PC-3 (cell line): ENCODE measurements at regions not wholly inside any gene's neighbourhood (a gene's known extent, or its start where the extent isn't known, plus 50 kb on each side); places are given as distances from the start of the nearest gene placed in this dataset.

ENCODE experiments used
- EZH2 ChIP-seq: fragments of 300-600 bp; sonication (generic); IDR thresholded peaks from one replicate; pipeline ENCODE4 v1.6.1; 2017; ENCODE audit warnings: antibody characterized with exemption, mild to moderate bottlenecking, low read length; ENCODE audit not compliant: unreplicated experiment
- EZH2phosphoT487 ChIP-seq: fragments of 300-600 bp; sonication (generic); IDR thresholded peaks from 2 replicates; pipeline ENCODE4 v1.6.1; 2018; ENCODE audit warnings: mild to moderate bottlenecking, antibody characterized with exemption, low read length, borderline replicate concordance
- TF ChIP-seq, protein P1 (sequence below): fragments of 300-600 bp; sonication (generic); conservative IDR thresholded peaks from 2 replicates; pipeline ENCODE4 v1.5.1; 2017; ENCODE audit warnings: antibody characterized with exemption, low read depth, mild to moderate bottlenecking, low read length

- TF ChIP-seq, protein P1, sequence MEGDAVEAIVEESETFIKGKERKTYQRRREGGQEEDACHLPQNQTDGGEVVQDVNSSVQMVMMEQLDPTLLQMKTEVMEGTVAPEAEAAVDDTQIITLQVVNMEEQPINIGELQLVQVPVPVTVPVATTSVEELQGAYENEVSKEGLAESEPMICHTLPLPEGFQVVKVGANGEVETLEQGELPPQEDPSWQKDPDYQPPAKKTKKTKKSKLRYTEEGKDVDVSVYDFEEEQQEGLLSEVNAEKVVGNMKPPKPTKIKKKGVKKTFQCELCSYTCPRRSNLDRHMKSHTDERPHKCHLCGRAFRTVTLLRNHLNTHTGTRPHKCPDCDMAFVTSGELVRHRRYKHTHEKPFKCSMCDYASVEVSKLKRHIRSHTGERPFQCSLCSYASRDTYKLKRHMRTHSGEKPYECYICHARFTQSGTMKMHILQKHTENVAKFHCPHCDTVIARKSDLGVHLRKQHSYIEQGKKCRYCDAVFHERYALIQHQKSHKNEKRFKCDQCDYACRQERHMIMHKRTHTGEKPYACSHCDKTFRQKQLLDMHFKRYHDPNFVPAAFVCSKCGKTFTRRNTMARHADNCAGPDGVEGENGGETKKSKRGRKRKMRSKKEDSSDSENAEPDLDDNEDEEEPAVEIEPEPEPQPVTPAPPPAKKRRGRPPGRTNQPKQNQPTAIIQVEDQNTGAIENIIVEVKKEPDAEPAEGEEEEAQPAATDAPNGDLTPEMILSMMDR, result no peak
- TF ChIP-seq EZH2 (no peak), EZH2phosphoT487 (no peak)
These were observed 53.9 kb upstream of the IL6 start for GRCh38 chr7:22672846-22673680.
